K562 (cell line): ENCODE measurements at regions not wholly inside any gene's neighbourhood (a gene's known extent, or its start where the extent isn't known, plus 50 kb on each side); places are given as distances from the start of the nearest gene placed in this dataset.

Source experiments
- ATAC-seq: fragments of 200-7000 bp; cut with Tn5 transposase; 3 replicates; pipeline ENCODE4 v1.9.1; 2020; ENCODE audit warnings: moderate library complexity
- BruUV-seq: library from RNA; stranded (reverse); fragments of 400-500 nt; replicated peaks from 2 replicates; lab custom pipeline; 2021; lab: Mats Ljungman, UMichigan
- CTCF ChIA-PET: fragments of 300-600 bp; formaldehyde crosslinking; extraction: SDS; loops from one replicate; lab custom pipeline; 2021; ENCODE audit warnings: low intra/inter-chr PET ratio; lab: Yijun Ruan, JAX
- POLR2A ChIA-PET: fragments of 300-600, 350-650 bp; sonication (Branson Sonifier 250); formaldehyde crosslinking; extraction: SDS; loops from one replicate; lab custom pipeline; 2021; ENCODE audit warnings: antibody characterized with exemption, inconsistent platforms; lab: Yijun Ruan, JAX
- DNase-seq, 4 experiments: peaks; one replicate each; pipeline versions ENCODE4 v3.0.0 to v3.0.0-alpha.2; 2011 to 2018; ENCODE audit warnings: low spot score in 3 of 4, mixed read lengths in 3 of 4; ENCODE audit errors: extremely low read depth in 1 of 4
- FAIRE-seq: peaks from 2 replicates; lab custom pipeline; 2011; peaks lifted over from hg19 to GRCh38; lab: Jason Lieb, UNC
- H2AFZ ChIP-seq: 2 replicates; pipeline ENCODE4 v1.6.0; 2011; ENCODE audit warnings: low read depth, low read length, control low read depth, inconsistent platforms
- H3K27ac ChIP-seq: fragments of 200-600 bp; 3 replicates; pipeline ENCODE4 v1.8.0; 2011; ENCODE audit warnings: low read depth, mild to moderate bottlenecking, control low read depth, inconsistent platforms, low read length, moderate library complexity, mixed read lengths; ENCODE audit errors: extremely low read depth
- H3K27me3 ChIP-seq, 2 experiments: fragments of 300-600 bp in 1 of 2; 2 replicates in 1 of 2; 3 replicates in 1 of 2; pipeline versions ENCODE4 v1.6.0 to v1.8.0; 2011; ENCODE audit warnings: inconsistent platforms in 2 of 2, low read length in 2 of 2, mild to moderate bottlenecking in 1 of 2, mixed read lengths in 1 of 2, moderate library complexity in 1 of 2; ENCODE audit not compliant: control insufficient read depth in 2 of 2, insufficient read depth in 2 of 2
- H3K36me3 ChIP-seq: fragments of 300-600 bp; 3 replicates; pipeline ENCODE4 v1.8.0; 2011; ENCODE audit warnings: mild to moderate bottlenecking, low read length, inconsistent platforms; ENCODE audit not compliant: control insufficient read depth, insufficient read depth
- H3K4me1 ChIP-seq, 2 experiments: fragments of 200-600 bp in 1 of 2; replicated peaks in 1 of 2; 2 replicates in 1 of 2; 3 replicates in 1 of 2; pipeline versions ENCODE4 v1.5.1 to v1.8.0; 2011; ENCODE audit warnings: inconsistent platforms in 2 of 2, low read length in 2 of 2, mild to moderate bottlenecking in 1 of 2, mixed read lengths in 1 of 2, moderate library complexity in 1 of 2; ENCODE audit not compliant: control insufficient read depth in 2 of 2, insufficient read depth in 2 of 2
- H3K4me2 ChIP-seq: 2 replicates; pipeline ENCODE4 v1.6.1; 2011; ENCODE audit warnings: low read length, control low read depth, inconsistent platforms, mixed read lengths; ENCODE audit not compliant: insufficient read depth
- H3K4me3 ChIP-seq: fragments of 200-600 bp; sonication (generic), shearing (Covaris generic); 2 replicates; pipeline ENCODE4 v1.5.1; 2016; ENCODE audit warnings: control low read depth, inconsistent platforms
- H3K79me2 ChIP-seq: fragments of 200-600 bp; 3 replicates; pipeline ENCODE4 v1.8.0; 2011; ENCODE audit warnings: low read length, inconsistent platforms; ENCODE audit not compliant: control insufficient read depth, insufficient read depth
- H3K9ac ChIP-seq, 2 experiments: 2 replicates each; pipeline versions ENCODE4 v1.6.0 to v1.6.1; 2011; ENCODE audit warnings: low read depth in 2 of 2, low read length in 2 of 2, control low read depth in 1 of 2, inconsistent platforms in 1 of 2, mild to moderate bottlenecking in 1 of 2, mixed read lengths in 1 of 2; ENCODE audit not compliant: insufficient read depth in 1 of 2
- H3K9me1 ChIP-seq: one replicate; pipeline ENCODE4 v1.6.0; 2011; ENCODE audit warnings: inconsistent platforms, mild to moderate bottlenecking, low read length, moderate library complexity; ENCODE audit not compliant: control insufficient read depth, insufficient read depth
- H3K9me3 ChIP-seq: replicated peaks from 2 replicates; pipeline ENCODE4 v1.5.1; 2011; ENCODE audit warnings: low read depth, low read length, inconsistent platforms; ENCODE audit not compliant: control insufficient read depth, insufficient read depth
- H4K20me1 ChIP-seq: replicated peaks from 2 replicates; pipeline ENCODE4 v1.6.1; 2011; ENCODE audit warnings: low read length, inconsistent platforms, mixed read lengths; ENCODE audit not compliant: control insufficient read depth, insufficient read depth
- CEBPB ChIP-seq: fragments of 450-650 bp; IDR thresholded peaks from 2 replicates; pipeline ENCODE4 v1.6.1; 2016; ENCODE audit warnings: missing genetic modification characterization, missing compliant biosample characterization
- KAT8 ChIP-seq: fragments of 450-650 bp; IDR thresholded peaks from 2 replicates; pipeline ENCODE4 v1.6.1; 2016; ENCODE audit warnings: low read depth, mild to moderate bottlenecking
- NELFE ChIP-seq: IDR thresholded peaks from 2 replicates; pipeline ENCODE4 v1.6.1; 2011; ENCODE audit warnings: mild to moderate bottlenecking; ENCODE audit not compliant: insufficient read depth, insufficient read length
- RCOR1 ChIP-seq, 2 experiments: IDR thresholded peaks; 2 replicates each; pipeline ENCODE4 v1.6.1; 2012; ENCODE audit warnings: low read depth in 2 of 2, low read length in 2 of 2, borderline replicate concordance in 1 of 2, improper control_type of control experiment in 1 of 2
- SAFB2 ChIP-seq: fragments of 200-400 bp; formaldehyde crosslinking; IDR thresholded peaks from 2 replicates; pipeline ENCODE4 v1.6.1; 2018; ENCODE audit warnings: borderline replicate concordance, low read length, low read depth, moderate library complexity; ENCODE audit not compliant: severe bottlenecking
- ZNF780A ChIP-seq: fragments of 250-450 bp; sonication (Bioruptor Pico); IDR thresholded peaks from 2 replicates; pipeline ENCODE4 v1.5.0; 2021; ENCODE audit warnings: mild to moderate bottlenecking
- WGBS: fragments of 100-300 bp; shearing (Covaris generic); methylation state at CpG from one replicate; pipeline ENCODE4 v1.1.6; 2016; ENCODE audit warnings: low coverage, mixed read lengths; ENCODE audit not compliant: insufficient coverage; ENCODE audit errors: missing lambda C conversion rate; 5-methylcytosine and 5-hydroxymethylcytosine counted together
- in situ Hi-C: fragments of 300-500 bp; cut with MboI; formaldehyde crosslinking; loops from 4 replicates; pipeline ENCODE4 v1.15.0; 2018; ENCODE audit warnings: inconsistent platforms, mixed read lengths
- intact Hi-C: fragments of 100-400 bp; cut with micrococcal nuclease; formaldehyde crosslinking; loops from 2 replicates; pipeline ENCODE4 v1.14.2; 2022
- TF ChIP-seq, protein P1 (sequence below): fragments of 450-650 bp; formaldehyde crosslinking; IDR thresholded peaks from 2 replicates; pipeline ENCODE4 v1.4.0; 2020; ENCODE audit warnings: mild to moderate bottlenecking, moderate library complexity
- TF ChIP-seq, protein P2 (sequence below), 2 experiments: fragments of 450-650 bp; IDR thresholded peaks; 2 replicates each; pipeline ENCODE4 v1.6.1; 2016; ENCODE audit warnings: mild to moderate bottlenecking in 2 of 2, borderline replicate concordance in 1 of 2, low read depth in 1 of 2, moderate library complexity in 1 of 2

DNA sequence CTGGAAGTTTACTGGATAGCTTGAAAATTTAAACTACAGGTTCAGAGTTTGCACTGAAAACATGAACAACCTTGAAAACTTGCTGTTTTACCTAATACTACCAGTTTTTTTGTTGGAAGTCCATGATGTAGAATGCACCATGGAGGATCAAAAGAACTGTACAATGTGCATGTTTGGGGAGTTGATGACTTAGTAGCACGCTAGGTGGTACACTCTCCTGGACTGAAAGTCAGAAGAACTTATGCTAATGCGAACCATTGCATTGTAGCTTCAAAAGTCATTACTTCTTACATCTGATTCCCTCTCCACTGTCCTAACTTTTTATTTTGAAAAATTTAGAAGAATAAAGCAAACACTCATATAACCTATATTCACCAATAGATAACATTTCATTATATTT lies 211.0 kb downstream of the OSTF1 start:
- no peak overlapping the region for H3K9ac ChIP-seq
- H2AFZ ChIP-seq, result no peak overlapping the region
- FAIRE-seq (no peak), ATAC-seq (no peak), DNase-seq (no peak)
- intact Hi-C loops (no loop called here), in situ Hi-C loops (no loop called here)
- POLR2A ChIA-PET, result no interaction called here
- H3K4me1 ChIP-seq, result no peaks in the 10 kb centered on the region
- no peak overlapping the region for H3K4me2 ChIP-seq
- no peaks in the 10 kb centered on the region for H3K27me3 ChIP-seq
- TF ChIP-seq, protein P1, sequence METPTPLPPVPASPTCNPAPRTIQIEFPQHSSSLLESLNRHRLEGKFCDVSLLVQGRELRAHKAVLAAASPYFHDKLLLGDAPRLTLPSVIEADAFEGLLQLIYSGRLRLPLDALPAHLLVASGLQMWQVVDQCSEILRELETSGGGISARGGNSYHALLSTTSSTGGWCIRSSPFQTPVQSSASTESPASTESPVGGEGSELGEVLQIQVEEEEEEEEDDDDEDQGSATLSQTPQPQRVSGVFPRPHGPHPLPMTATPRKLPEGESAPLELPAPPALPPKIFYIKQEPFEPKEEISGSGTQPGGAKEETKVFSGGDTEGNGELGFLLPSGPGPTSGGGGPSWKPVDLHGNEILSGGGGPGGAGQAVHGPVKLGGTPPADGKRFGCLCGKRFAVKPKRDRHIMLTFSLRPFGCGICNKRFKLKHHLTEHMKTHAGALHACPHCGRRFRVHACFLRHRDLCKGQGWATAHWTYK, result no peak
- TF ChIP-seq ZNF780A (CRISPR knock-in tag) (no peak), RCOR1 (IDR thresholded peaks at IDR 0.05; ENCODE audit: borderline replicate concordance in 1 of 2, low read depth in 2 of 2, low read length in 2 of 2) (no peak), SAFB2 (no peak), KAT8 (no peak), CEBPB (no peak), NELFE (no peak)
- TF ChIP-seq, protein P2, sequence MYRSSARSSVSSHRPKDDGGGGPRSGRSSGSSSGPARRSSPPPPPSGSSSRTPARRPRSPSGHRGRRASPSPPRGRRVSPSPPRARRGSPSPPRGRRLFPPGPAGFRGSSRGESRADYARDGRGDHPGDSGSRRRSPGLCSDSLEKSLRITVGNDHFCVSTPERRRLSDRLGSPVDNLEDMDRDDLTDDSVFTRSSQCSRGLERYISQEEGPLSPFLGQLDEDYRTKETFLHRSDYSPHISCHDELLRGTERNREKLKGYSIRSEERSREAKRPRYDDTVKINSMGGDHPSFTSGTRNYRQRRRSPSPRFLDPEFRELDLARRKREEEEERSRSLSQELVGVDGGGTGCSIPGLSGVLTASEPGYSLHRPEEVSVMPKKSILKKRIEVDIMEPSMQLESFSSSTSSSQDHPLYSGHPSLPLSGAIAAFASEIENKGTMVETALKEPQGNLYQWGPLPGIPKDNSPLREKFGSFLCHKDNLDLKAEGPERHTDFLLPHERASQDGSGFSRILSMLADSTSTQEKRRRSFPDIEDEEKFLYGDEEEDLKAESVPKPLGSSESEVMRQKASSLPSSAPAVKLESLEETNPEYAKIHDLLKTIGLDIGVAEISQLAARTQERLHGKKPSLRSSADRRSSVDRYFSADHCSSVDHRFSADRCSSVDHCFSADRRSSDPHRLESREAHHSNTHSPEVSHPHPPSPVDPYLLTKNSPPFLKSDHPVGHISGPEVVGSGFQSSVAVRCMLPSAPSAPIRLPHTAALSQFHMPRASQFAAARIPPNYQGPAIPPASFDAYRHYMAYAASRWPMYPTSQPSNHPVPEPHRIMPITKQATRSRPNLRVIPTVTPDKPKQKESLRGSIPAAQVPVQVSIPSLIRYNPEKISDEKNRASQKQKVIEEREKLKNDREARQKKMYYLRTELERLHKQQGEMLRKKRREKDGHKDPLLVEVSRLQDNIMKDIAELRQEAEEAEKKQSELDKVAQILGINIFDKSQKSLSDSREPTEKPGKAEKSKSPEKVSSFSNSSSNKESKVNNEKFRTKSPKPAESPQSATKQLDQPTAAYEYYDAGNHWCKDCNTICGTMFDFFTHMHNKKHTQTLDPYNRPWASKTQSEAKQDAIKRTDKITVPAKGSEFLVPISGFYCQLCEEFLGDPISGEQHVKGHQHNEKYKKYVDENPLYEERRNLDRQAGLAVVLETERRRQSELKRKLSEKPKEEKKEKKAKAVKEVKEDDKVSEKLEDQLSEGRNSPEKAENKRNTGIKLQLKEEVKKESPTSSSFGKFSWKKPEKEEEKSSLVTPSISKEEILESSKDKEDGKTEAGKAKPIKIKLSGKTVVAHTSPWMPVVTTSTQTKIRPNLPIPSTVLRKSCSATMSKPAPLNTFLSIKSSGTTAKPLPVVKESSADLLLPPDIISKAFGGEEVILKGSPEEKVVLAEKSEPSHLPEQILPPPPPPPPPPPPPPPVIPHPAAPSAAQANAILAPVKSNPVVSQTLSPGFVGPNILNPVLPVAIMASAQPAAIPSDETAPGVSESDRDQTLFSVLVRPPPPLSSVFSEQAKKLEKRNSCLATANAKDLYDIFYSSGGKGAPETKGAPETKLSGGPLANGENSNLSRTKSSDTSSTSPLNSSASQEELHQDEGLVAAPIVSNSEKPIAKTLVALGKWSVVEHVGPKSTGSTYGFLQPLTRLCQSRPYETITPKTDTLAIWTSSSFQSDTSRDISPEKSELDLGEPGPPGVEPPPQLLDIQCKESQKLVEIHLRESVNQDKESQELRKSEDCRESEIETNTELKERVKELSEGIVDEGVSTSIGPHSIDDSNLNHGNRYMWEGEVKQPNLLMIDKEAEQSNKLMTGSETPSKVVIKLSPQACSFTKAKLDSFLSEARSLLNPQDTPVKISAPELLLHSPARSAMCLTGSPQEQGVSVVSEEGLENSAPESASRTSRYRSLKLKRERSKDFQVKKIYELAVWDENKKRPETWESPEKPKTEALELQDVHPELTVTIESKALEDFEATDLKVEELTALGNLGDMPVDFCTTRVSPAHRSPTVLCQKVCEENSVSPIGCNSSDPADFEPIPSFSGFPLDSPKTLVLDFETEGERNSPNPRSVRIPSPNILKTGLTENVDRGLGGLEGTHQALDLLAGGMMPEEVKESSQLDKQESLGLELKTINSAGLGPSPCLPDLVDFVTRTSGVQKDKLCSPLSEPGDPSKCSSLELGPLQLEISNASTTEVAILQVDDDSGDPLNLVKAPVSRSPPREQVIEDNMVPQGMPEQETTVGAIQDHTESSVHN (IDR thresholded peaks at IDR 0.05; ENCODE audit: borderline replicate concordance in 1 of 2, low read depth in 1 of 2), result no peak
- no peaks in the 10 kb centered on the region for H4K20me1 ChIP-seq
- H3K79me2 ChIP-seq, result no peaks in the 10 kb centered on the region
- 0% methylated on average over 2 of the region's 2 CpGs for WGBS
- H3K9me3 ChIP-seq, result no peaks in the 10 kb centered on the region
- no peaks in the 10 kb centered on the region for H3K36me3 ChIP-seq
- CTCF ChIA-PET, result no interaction called here
- H3K9me1 ChIP-seq, result no peaks in the 10 kb centered on the region
- H3K27ac ChIP-seq, result no peak overlapping the region
- H3K4me3 ChIP-seq, result no peak overlapping the region
- BruUV-seq, result no TSS peak
